ENCODE measurements at regions not wholly inside any gene's neighbourhood (a gene's known extent, or its start where the extent isn't known, plus 50 kb on each side); places are given as distances from the start of the nearest gene placed in this dataset.

GRCh38 chr2:56133441-56133840, 50.3 kb upstream of the CCDC85A start:
- Histone ChIP-seq H3K27ac (ENCODE audit: extremely low read depth, low read depth, low read length) (no peak overlapping the region), H3K36me3 (ENCODE audit: control insufficient read depth in 2 of 2, insufficient read depth in 1 of 2, low read length in 2 of 2) (no peaks in the 10 kb centered on the region), H3K4me3 (ENCODE audit: low read depth, low read length) (no peak overlapping the region), H3K4me1 (ENCODE audit: control insufficient read depth, insufficient read depth, low read length) (no peaks in the 10 kb centered on the region), H3K9me3 (ENCODE audit: control insufficient read depth, insufficient read depth, low read depth, low read length) (no peaks in the 10 kb centered on the region)
- TF ChIP-seq ZNF426 (tag by site-specific recombination; IDR thresholded peaks at IDR 0.05) (no peak), SP3 (tag by site-specific recombination; IDR thresholded peaks at IDR 0.05) (no peak), ZNF658 (tag by site-specific recombination; IDR thresholded peaks at IDR 0.05) (no peak), ZNF23 (tag by site-specific recombination; IDR thresholded peaks at IDR 0.05; ENCODE audit: borderline replicate concordance) (no peak), ZNF830 (tag by site-specific recombination; IDR thresholded peaks at IDR 0.05; ENCODE audit: low read depth) (no peak), ZBTB21 (tag by site-specific recombination; IDR thresholded peaks at IDR 0.05) (no peak), ATF2 (tag by site-specific recombination; IDR thresholded peaks at IDR 0.05; ENCODE audit: low read depth) (no peak), ZBTB20 (tag by site-specific recombination; IDR thresholded peaks at IDR 0.05) (no peak), ZNF660 (tag by site-specific recombination; IDR thresholded peaks at IDR 0.05) (no peak), ZNF560 (tag by site-specific recombination; IDR thresholded peaks at IDR 0.05; ENCODE audit: borderline replicate concordance) (no peak), CTCF (tag by site-specific recombination; IDR thresholded peaks at IDR 0.05) (no peak), ZBTB8A (tag by site-specific recombination; IDR thresholded peaks at IDR 0.05) (no peak)
- CTCF ChIA-PET = interaction anchor here (1.3 kb wide), 1 partner anchor 120 kb away, joined by 3 read pairs; no protein-coding TSS in a partner anchor
- POLR2A ChIA-PET = no interaction called here

GRCh38 chr2:56133931-56134629, 49.7 kb upstream of the CCDC85A start:
- H3K27ac ChIP-seq (ENCODE audit: extremely low read depth, low read depth, low read length) = no peak overlapping the region
- no peaks in the 10 kb centered on the region for H3K9me3 ChIP-seq (ENCODE audit: control insufficient read depth, insufficient read depth, low read depth, low read length)
- no peaks in the 10 kb centered on the region for H3K4me1 ChIP-seq (ENCODE audit: control insufficient read depth, insufficient read depth, low read length)
- CTCF ChIA-PET = interaction anchor here (0.7 to 1.3 kb wide), 4 partner anchors 57 to 421 kb away, joined by 3 to 4 read pairs (median 3); no protein-coding TSS in a partner anchor
- POLR2A ChIA-PET = no interaction called here
- H3K4me3 ChIP-seq (ENCODE audit: low read depth, low read length) = no peak overlapping the region
- TF ChIP-seq KLF9 (tag by site-specific recombination; IDR thresholded peaks at IDR 0.05; ENCODE audit: low read depth) = no peak
- TF ChIP-seq ZNF473 (tag by site-specific recombination; IDR thresholded peaks at IDR 0.05) = no peak
- TF ChIP-seq GLI4 (tag by site-specific recombination; IDR thresholded peaks at IDR 0.05) = no peak
- TF ChIP-seq IKZF3 (tag by site-specific recombination; IDR thresholded peaks at IDR 0.05) = no peak
- TF ChIP-seq ZXDB (tag by site-specific recombination; IDR thresholded peaks at IDR 0.05) = no peak
- TF ChIP-seq ZNF624 (tag by site-specific recombination; IDR thresholded peaks at IDR 0.05) = no peak
- TF ChIP-seq, protein P1, sequence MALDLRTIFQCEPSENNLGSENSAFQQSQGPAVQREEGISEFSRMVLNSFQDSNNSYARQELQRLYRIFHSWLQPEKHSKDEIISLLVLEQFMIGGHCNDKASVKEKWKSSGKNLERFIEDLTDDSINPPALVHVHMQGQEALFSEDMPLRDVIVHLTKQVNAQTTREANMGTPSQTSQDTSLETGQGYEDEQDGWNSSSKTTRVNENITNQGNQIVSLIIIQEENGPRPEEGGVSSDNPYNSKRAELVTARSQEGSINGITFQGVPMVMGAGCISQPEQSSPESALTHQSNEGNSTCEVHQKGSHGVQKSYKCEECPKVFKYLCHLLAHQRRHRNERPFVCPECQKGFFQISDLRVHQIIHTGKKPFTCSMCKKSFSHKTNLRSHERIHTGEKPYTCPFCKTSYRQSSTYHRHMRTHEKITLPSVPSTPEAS (tag by site-specific recombination; IDR thresholded peaks at IDR 0.05) = no peak
- no peak for TF ChIP-seq ZNF621 (tag by site-specific recombination; IDR thresholded peaks at IDR 0.05)
- H3K36me3 ChIP-seq (ENCODE audit: control insufficient read depth in 2 of 2, insufficient read depth in 1 of 2, low read length in 2 of 2) = no peaks in the 10 kb centered on the region
